Gastroesophageal sphincter (tissue), 4 donors: ENCODE measurements at regions not wholly inside any gene's neighbourhood (a gene's known extent, or its start where the extent isn't known, plus 50 kb on each side); places are given as distances from the start of the nearest gene placed in this dataset.

Source experiments
- ATAC-seq: fragments of 150-250 bp; one replicate; pipeline ENCODE4 v1.9.1; 2016; ENCODE audit warnings: mild to moderate bottlenecking, moderate library complexity
- H3K27ac ChIP-seq, 4 donors: fragments of 200-600 bp; sonication (generic) in 3 of 4; 1 replicate in 3 of 4; 2 replicates in 1 of 4; pipeline ENCODE4 v1.5.1; 2016 to 2019
- H3K27me3 ChIP-seq: fragments of 200-600 bp; sonication (generic); one replicate; pipeline ENCODE4 v1.5.1; 2019
- H3K36me3 ChIP-seq, 2 donors: fragments of 200-600 bp; sonication (generic); one replicate each; pipeline ENCODE4 v1.5.1; 2019; ENCODE audit warnings: control low read depth in 1 of 2
- H3K4me1 ChIP-seq, 3 donors: fragments of 200-600 bp; sonication (generic); 1 replicate in 2 of 3; 2 replicates in 1 of 3; pipeline ENCODE4 v1.5.1; 2016 to 2019; ENCODE audit warnings: control low read depth in 2 of 3
- H3K4me3 ChIP-seq, 2 donors: fragments of 200-600 bp; sonication (generic); one replicate each; pipeline ENCODE4 v1.5.1; 2019; ENCODE audit warnings: mild to moderate bottlenecking in 1 of 2, moderate library complexity in 1 of 2
- H3K9me3 ChIP-seq, 3 donors: fragments of 200-600 bp; sonication (generic); one replicate each; pipeline ENCODE4 v1.5.1; 2017 to 2019; ENCODE audit warnings: control low read depth in 2 of 3
- EP300 ChIP-seq: sonication (generic); formaldehyde crosslinking; IDR thresholded peaks from one replicate; pipeline ENCODE4 v1.6.1; 2017; ENCODE audit warnings: antibody characterized with exemption, mild to moderate bottlenecking
- POLR2A ChIP-seq, 2 donors: fragments of 450-650 bp; IDR thresholded peaks; one replicate each; pipeline ENCODE4 v1.6.1; 2017; ENCODE audit warnings: antibody characterized with exemption in 2 of 2, mild to moderate bottlenecking in 2 of 2, moderate library complexity in 1 of 2
- POLR2AphosphoS5 ChIP-seq: sonication (generic); formaldehyde crosslinking; IDR thresholded peaks from one replicate; pipeline ENCODE4 v1.6.1; 2017; ENCODE audit warnings: antibody characterized with exemption
- WGBS, 2 donors: methylation state at CpG; one replicate each; pipeline ENCODE4 v1.1.5; 2018; ENCODE audit warnings: low coverage in 1 of 2; 5-methylcytosine and 5-hydroxymethylcytosine counted together
- TF ChIP-seq, protein P1 (sequence below), 4 experiments: fragments of 200-600 bp in 2 of 4; fragments of 450-650 bp in 2 of 4; sonication (generic) in 1 of 4; IDR thresholded peaks; one replicate each; pipeline ENCODE4 v1.5.1; 2017 to 2019; ENCODE audit warnings: antibody characterized with exemption in 4 of 4, mild to moderate bottlenecking in 2 of 4, moderate library complexity in 2 of 4

- no peak for ATAC-seq
- H3K27me3 ChIP-seq = no peaks in the 10 kb centered on the region
- no peak for TF ChIP-seq POLR2A (IDR thresholded peaks at IDR 0.05)
- H3K9me3 ChIP-seq = peaks cover 0 to 4% (median 0%) of the 10 kb centered on the region in 3 donors
- H3K4me3 ChIP-seq = no peak overlapping the region
- no peaks in the 10 kb centered on the region for H3K36me3 ChIP-seq
- 33 to 36% methylated on average over 2 to 3 of the region's 10 CpGs for WGBS, 2 donors
- H3K27ac ChIP-seq = no peak overlapping the region
- H3K4me1 ChIP-seq = no peaks in the 10 kb centered on the region
Observed at GRCh38 chr14:94926176-94926575, 156.3 kb upstream of the GSC start.

DNA sequence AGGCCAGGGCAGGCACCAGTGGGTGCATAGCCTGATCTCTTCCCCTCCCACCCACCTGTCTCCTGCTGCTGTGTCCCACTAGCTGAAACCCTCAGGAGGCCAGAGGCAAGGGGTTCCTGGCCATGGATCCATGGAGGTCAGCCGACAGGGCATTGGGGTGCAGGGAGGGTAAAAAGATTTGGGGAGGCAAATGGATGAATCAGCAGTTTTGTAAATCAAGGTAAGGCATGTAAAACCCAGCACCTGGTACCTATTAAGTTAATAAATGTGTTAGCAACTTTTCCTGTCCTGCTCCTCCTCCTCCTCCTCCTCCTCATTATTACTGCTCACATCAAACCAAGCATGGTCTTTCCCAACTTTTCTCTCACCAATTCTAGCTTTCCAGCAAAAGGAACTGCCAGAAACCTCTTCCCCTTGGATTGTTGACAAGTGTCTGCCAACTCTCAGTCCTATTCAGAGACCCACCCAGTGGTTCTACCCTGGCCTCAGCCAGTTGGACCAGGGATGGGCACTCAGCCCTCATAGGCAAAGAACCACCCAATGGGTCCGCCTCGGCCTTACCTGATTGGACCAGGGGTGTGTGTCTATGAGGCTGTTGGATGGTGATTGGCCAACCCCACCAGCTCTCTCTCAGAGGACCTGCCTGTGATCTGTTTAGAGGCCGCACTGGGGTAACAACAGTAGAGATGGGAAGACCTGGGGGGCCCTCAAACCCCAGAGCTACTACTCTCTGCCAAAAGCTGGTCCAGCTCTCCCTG, 155.7 kb upstream of the GSC start:
- Histone ChIP-seq H3K4me3 (no peak overlapping the region), H3K4me1 (no peaks in the 10 kb centered on the region), H3K36me3 (no peaks in the 10 kb centered on the region), H3K27ac (no peak overlapping the region), H3K9me3 (peaks cover 0 to 4% (median 0%) of the 10 kb centered on the region in 3 donors), H3K27me3 (no peaks in the 10 kb centered on the region)
- no peak for TF ChIP-seq POLR2A (IDR thresholded peaks at IDR 0.05)
- TF ChIP-seq POLR2AphosphoS5 = no peak
- no peak for TF ChIP-seq EP300
- TF ChIP-seq, protein P1, sequence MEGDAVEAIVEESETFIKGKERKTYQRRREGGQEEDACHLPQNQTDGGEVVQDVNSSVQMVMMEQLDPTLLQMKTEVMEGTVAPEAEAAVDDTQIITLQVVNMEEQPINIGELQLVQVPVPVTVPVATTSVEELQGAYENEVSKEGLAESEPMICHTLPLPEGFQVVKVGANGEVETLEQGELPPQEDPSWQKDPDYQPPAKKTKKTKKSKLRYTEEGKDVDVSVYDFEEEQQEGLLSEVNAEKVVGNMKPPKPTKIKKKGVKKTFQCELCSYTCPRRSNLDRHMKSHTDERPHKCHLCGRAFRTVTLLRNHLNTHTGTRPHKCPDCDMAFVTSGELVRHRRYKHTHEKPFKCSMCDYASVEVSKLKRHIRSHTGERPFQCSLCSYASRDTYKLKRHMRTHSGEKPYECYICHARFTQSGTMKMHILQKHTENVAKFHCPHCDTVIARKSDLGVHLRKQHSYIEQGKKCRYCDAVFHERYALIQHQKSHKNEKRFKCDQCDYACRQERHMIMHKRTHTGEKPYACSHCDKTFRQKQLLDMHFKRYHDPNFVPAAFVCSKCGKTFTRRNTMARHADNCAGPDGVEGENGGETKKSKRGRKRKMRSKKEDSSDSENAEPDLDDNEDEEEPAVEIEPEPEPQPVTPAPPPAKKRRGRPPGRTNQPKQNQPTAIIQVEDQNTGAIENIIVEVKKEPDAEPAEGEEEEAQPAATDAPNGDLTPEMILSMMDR (IDR thresholded peaks at IDR 0.05) = no peak
- WGBS, 2 donors = no CpG with 5 or more reads among the region's 4 CpGs
- ATAC-seq = no peak

DNA sequence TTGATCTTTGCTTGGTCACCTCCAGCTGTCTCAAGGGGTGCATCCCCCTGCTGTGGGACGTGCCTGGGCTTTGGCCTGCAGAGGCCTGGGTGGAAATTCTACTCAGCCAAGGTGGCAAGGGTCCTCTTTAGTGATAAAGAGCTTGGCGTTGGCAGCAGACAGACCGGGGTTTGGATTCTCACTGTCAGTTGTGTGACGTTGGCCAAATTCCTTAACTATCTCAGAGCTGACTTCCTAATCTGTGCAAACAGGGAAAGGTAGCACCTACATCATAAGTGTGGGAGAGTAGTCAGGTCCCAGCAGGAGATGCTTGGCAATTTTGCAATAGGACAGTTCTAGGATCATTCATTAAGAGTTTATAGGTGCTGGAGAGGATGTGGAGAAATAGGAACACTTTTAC, 154.3 kb upstream of the GSC start:
- no peaks in the 10 kb centered on the region for H3K36me3 ChIP-seq

GRCh38 chr14:94923786-94924185, 153.9 kb upstream of the GSC start:
- Histone ChIP-seq H3K9me3 (peaks cover 0 to 4% (median 0%) of the 10 kb centered on the region in 3 donors), H3K4me3 (no peak overlapping the region), H3K36me3 (no peaks in the 10 kb centered on the region), H3K4me1 (no peaks in the 10 kb centered on the region), H3K27ac (no peak overlapping the region), H3K27me3 (no peaks in the 10 kb centered on the region)
- 29 to 49% methylated on average over 4 to 12 of the region's 12 CpGs for WGBS, 2 donors
- ATAC-seq = no peak
- no peak for TF ChIP-seq POLR2A (IDR thresholded peaks at IDR 0.05)
- no peak for TF ChIP-seq EP300

More for the DNA sequence above, 154.3 kb upstream of the GSC start:
- ATAC-seq = no peak
- Histone ChIP-seq H3K9me3 (peaks cover 0 to 4% (median 0%) of the 10 kb centered on the region in 3 donors), H3K4me3 (no peak overlapping the region), H3K27me3 (no peaks in the 10 kb centered on the region), H3K27ac (no peak overlapping the region), H3K4me1 (no peaks in the 10 kb centered on the region)
- TF ChIP-seq POLR2AphosphoS5 (no peak), POLR2A (IDR thresholded peaks at IDR 0.05) (no peak), EP300 (no peak)
- TF ChIP-seq, protein P1 (IDR thresholded peaks at IDR 0.05) = no peak
- 22 to 83% methylated on average over 1 to 3 of the region's 4 CpGs for WGBS, 2 donors

GRCh38 chr14:94922595-94923239, 152.8 kb upstream of the GSC start:
- Histone ChIP-seq H3K27me3 (no peaks in the 10 kb centered on the region), H3K4me3 (no peak overlapping the region), H3K27ac (no peak overlapping the region), H3K4me1 (no peaks in the 10 kb centered on the region), H3K36me3 (no peaks in the 10 kb centered on the region), H3K9me3 (peaks cover 0 to 4% (median 0%) of the 10 kb centered on the region in 3 donors)
- TF ChIP-seq, protein P1 (IDR thresholded peaks at IDR 0.05) = no peak
- no peak for TF ChIP-seq POLR2AphosphoS5
- TF ChIP-seq POLR2A (IDR thresholded peaks at IDR 0.05) = no peak
- no peak for TF ChIP-seq EP300
- 75 to 91% methylated on average over 4 to 11 of the region's 11 CpGs for WGBS, 2 donors
- ATAC-seq = no peak
